Suprapubic skin (tissue), 4 donors: ENCODE measurements at regions not wholly inside any gene's neighbourhood (a gene's known extent, or its start where the extent isn't known, plus 50 kb on each side); places are given as distances from the start of the nearest gene placed in this dataset.

ENCODE experiments used
- EP300 ChIP-seq: sonication (generic); formaldehyde crosslinking; IDR thresholded peaks from one replicate; pipeline ENCODE4 v1.6.1; 2017; ENCODE audit warnings: antibody characterized with exemption
- POLR2A ChIP-seq, 2 donors: fragments of 450-650 bp; IDR thresholded peaks; one replicate each; pipeline ENCODE4 v1.6.1; 2017; ENCODE audit warnings: antibody characterized with exemption in 2 of 2, mild to moderate bottlenecking in 2 of 2, moderate library complexity in 2 of 2
- POLR2AphosphoS5 ChIP-seq, 3 donors: sonication (generic); formaldehyde crosslinking; IDR thresholded peaks; one replicate each; pipeline ENCODE4 v1.6.1; 2017; ENCODE audit warnings: antibody characterized with exemption in 3 of 3
- TF ChIP-seq, protein P1 (sequence below), 2 donors: fragments of 200-600 bp in 1 of 2; fragments of 450-650 bp in 1 of 2; sonication (generic) in 1 of 2; IDR thresholded peaks; one replicate each; pipeline ENCODE4 v1.5.1; 2016 to 2019; ENCODE audit warnings: antibody characterized with exemption in 2 of 2, mild to moderate bottlenecking in 1 of 2, moderate library complexity in 1 of 2

- TF ChIP-seq EP300 (no peak), POLR2A (IDR thresholded peaks at IDR 0.05) (no peak), POLR2AphosphoS5 (IDR thresholded peaks at IDR 0.05) (no peak)
- TF ChIP-seq, protein P1, sequence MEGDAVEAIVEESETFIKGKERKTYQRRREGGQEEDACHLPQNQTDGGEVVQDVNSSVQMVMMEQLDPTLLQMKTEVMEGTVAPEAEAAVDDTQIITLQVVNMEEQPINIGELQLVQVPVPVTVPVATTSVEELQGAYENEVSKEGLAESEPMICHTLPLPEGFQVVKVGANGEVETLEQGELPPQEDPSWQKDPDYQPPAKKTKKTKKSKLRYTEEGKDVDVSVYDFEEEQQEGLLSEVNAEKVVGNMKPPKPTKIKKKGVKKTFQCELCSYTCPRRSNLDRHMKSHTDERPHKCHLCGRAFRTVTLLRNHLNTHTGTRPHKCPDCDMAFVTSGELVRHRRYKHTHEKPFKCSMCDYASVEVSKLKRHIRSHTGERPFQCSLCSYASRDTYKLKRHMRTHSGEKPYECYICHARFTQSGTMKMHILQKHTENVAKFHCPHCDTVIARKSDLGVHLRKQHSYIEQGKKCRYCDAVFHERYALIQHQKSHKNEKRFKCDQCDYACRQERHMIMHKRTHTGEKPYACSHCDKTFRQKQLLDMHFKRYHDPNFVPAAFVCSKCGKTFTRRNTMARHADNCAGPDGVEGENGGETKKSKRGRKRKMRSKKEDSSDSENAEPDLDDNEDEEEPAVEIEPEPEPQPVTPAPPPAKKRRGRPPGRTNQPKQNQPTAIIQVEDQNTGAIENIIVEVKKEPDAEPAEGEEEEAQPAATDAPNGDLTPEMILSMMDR (IDR thresholded peaks at IDR 0.05), result no peak
Observed at GRCh38 chr11:93073508-93074280, 104.2 kb downstream of the MTNR1B start.
